K562 (cell line): ENCODE measurements at regions not wholly inside any gene's neighbourhood (a gene's known extent, or its start where the extent isn't known, plus 50 kb on each side); places are given as distances from the start of the nearest gene placed in this dataset.

Experiments used
- ATAC-seq: fragments of 200-7000 bp; cut with Tn5 transposase; 3 replicates; pipeline ENCODE4 v1.9.1; 2020; ENCODE audit warnings: moderate library complexity
- BruUV-seq: library from RNA; stranded (reverse); fragments of 400-500 nt; replicated peaks from 2 replicates; lab custom pipeline; 2021; lab: Mats Ljungman, UMichigan
- CTCF ChIA-PET: fragments of 300-600 bp; formaldehyde crosslinking; extraction: SDS; loops from one replicate; lab custom pipeline; 2021; ENCODE audit warnings: low intra/inter-chr PET ratio; lab: Yijun Ruan, JAX
- POLR2A ChIA-PET: fragments of 300-600, 350-650 bp; sonication (Branson Sonifier 250); formaldehyde crosslinking; extraction: SDS; loops from one replicate; lab custom pipeline; 2021; ENCODE audit warnings: antibody characterized with exemption, inconsistent platforms; lab: Yijun Ruan, JAX
- DNase-seq, 4 experiments: peaks; one replicate each; pipeline versions ENCODE4 v3.0.0 to v3.0.0-alpha.2; 2011 to 2018; ENCODE audit warnings: low spot score in 3 of 4, mixed read lengths in 3 of 4; ENCODE audit errors: extremely low read depth in 1 of 4
- FAIRE-seq: peaks from 2 replicates; lab custom pipeline; 2011; peaks lifted over from hg19 to GRCh38; lab: Jason Lieb, UNC
- H2AFZ ChIP-seq: 2 replicates; pipeline ENCODE4 v1.6.0; 2011; ENCODE audit warnings: low read depth, low read length, control low read depth, inconsistent platforms
- H3K27ac ChIP-seq: fragments of 200-600 bp; 3 replicates; pipeline ENCODE4 v1.8.0; 2011; ENCODE audit warnings: low read depth, mild to moderate bottlenecking, control low read depth, inconsistent platforms, low read length, moderate library complexity, mixed read lengths; ENCODE audit errors: extremely low read depth
- H3K27me3 ChIP-seq, 2 experiments: fragments of 300-600 bp in 1 of 2; 2 replicates in 1 of 2; 3 replicates in 1 of 2; pipeline versions ENCODE4 v1.6.0 to v1.8.0; 2011; ENCODE audit warnings: inconsistent platforms in 2 of 2, low read length in 2 of 2, mild to moderate bottlenecking in 1 of 2, mixed read lengths in 1 of 2, moderate library complexity in 1 of 2; ENCODE audit not compliant: control insufficient read depth in 2 of 2, insufficient read depth in 2 of 2
- H3K36me3 ChIP-seq: fragments of 300-600 bp; 3 replicates; pipeline ENCODE4 v1.8.0; 2011; ENCODE audit warnings: mild to moderate bottlenecking, low read length, inconsistent platforms; ENCODE audit not compliant: control insufficient read depth, insufficient read depth
- H3K4me1 ChIP-seq, 2 experiments: fragments of 200-600 bp in 1 of 2; replicated peaks in 1 of 2; 2 replicates in 1 of 2; 3 replicates in 1 of 2; pipeline versions ENCODE4 v1.5.1 to v1.8.0; 2011; ENCODE audit warnings: inconsistent platforms in 2 of 2, low read length in 2 of 2, mild to moderate bottlenecking in 1 of 2, mixed read lengths in 1 of 2, moderate library complexity in 1 of 2; ENCODE audit not compliant: control insufficient read depth in 2 of 2, insufficient read depth in 2 of 2
- H3K4me2 ChIP-seq: 2 replicates; pipeline ENCODE4 v1.6.1; 2011; ENCODE audit warnings: low read length, control low read depth, inconsistent platforms, mixed read lengths; ENCODE audit not compliant: insufficient read depth
- H3K4me3 ChIP-seq: fragments of 200-600 bp; sonication (generic), shearing (Covaris generic); 2 replicates; pipeline ENCODE4 v1.5.1; 2016; ENCODE audit warnings: control low read depth, inconsistent platforms
- H3K79me2 ChIP-seq: fragments of 200-600 bp; 3 replicates; pipeline ENCODE4 v1.8.0; 2011; ENCODE audit warnings: low read length, inconsistent platforms; ENCODE audit not compliant: control insufficient read depth, insufficient read depth
- H3K9ac ChIP-seq, 2 experiments: 2 replicates each; pipeline versions ENCODE4 v1.6.0 to v1.6.1; 2011; ENCODE audit warnings: low read depth in 2 of 2, low read length in 2 of 2, control low read depth in 1 of 2, inconsistent platforms in 1 of 2, mild to moderate bottlenecking in 1 of 2, mixed read lengths in 1 of 2; ENCODE audit not compliant: insufficient read depth in 1 of 2
- H3K9me1 ChIP-seq: one replicate; pipeline ENCODE4 v1.6.0; 2011; ENCODE audit warnings: inconsistent platforms, mild to moderate bottlenecking, low read length, moderate library complexity; ENCODE audit not compliant: control insufficient read depth, insufficient read depth
- H3K9me3 ChIP-seq: replicated peaks from 2 replicates; pipeline ENCODE4 v1.5.1; 2011; ENCODE audit warnings: low read depth, low read length, inconsistent platforms; ENCODE audit not compliant: control insufficient read depth, insufficient read depth
- H4K20me1 ChIP-seq: replicated peaks from 2 replicates; pipeline ENCODE4 v1.6.1; 2011; ENCODE audit warnings: low read length, inconsistent platforms, mixed read lengths; ENCODE audit not compliant: control insufficient read depth, insufficient read depth
- DLX4 ChIP-seq: fragments of 250-450 bp; sonication (Bioruptor Pico); IDR thresholded peaks from 2 replicates; pipeline ENCODE4 v1.6.1; 2021; ENCODE audit warnings: mild to moderate bottlenecking
- ELK3 ChIP-seq: fragments of 450-650 bp; formaldehyde crosslinking; IDR thresholded peaks from 2 replicates; pipeline ENCODE4 v1.4.0; 2020; ENCODE audit warnings: mild to moderate bottlenecking
- ETV1 ChIP-seq: fragments of 450-650 bp; conservative IDR thresholded peaks from 2 replicates; pipeline ENCODE4 v1.6.1; 2016; ENCODE audit warnings: missing genetic modification characterization, control low read depth, low read depth, missing compliant biosample characterization
- GTF2A2 ChIP-seq: IDR thresholded peaks from 2 replicates; pipeline ENCODE4 v1.6.1; 2016; ENCODE audit warnings: mild to moderate bottlenecking, missing genetic modification characterization, missing compliant biosample characterization
- ILK ChIP-seq: fragments of 450-650 bp; IDR thresholded peaks from 2 replicates; pipeline ENCODE4 v1.6.1; 2016; ENCODE audit warnings: missing genetic modification characterization, low read depth, mild to moderate bottlenecking, missing compliant biosample characterization, moderate library complexity, borderline replicate concordance
- LEF1 ChIP-seq: fragments of 450-650 bp; IDR thresholded peaks from 2 replicates; pipeline ENCODE4 v1.6.1; 2016; ENCODE audit warnings: mild to moderate bottlenecking
- PTTG1 ChIP-seq: fragments of 450-650 bp; IDR thresholded peaks from 2 replicates; pipeline ENCODE4 v1.6.1; 2016; ENCODE audit warnings: low read depth, mild to moderate bottlenecking, missing genetic modification characterization, missing compliant biosample characterization
- SOX6 ChIP-seq: fragments of 450-650 bp; IDR thresholded peaks from 2 replicates; pipeline ENCODE4 v1.6.1; 2014; ENCODE audit warnings: mild to moderate bottlenecking
- XRCC4 ChIP-seq: IDR thresholded peaks from one replicate; pipeline ENCODE4 v1.6.1; 2011; ENCODE audit not compliant: insufficient read depth, insufficient read length; ENCODE audit errors: extremely low read depth
- ZC3H4 ChIP-seq: sonication (generic); formaldehyde crosslinking; IDR thresholded peaks from 2 replicates; pipeline ENCODE4 v1.9.0; 2021; ENCODE audit warnings: missing genetic modification reagents, borderline replicate concordance
- ZNF316 ChIP-seq: fragments of 450-650 bp; IDR thresholded peaks from 2 replicates; pipeline ENCODE4 v1.6.1; 2016
- ZNF431 ChIP-seq: sonication (generic); formaldehyde crosslinking; IDR thresholded peaks from 2 replicates; pipeline ENCODE4 v1.8.0; 2022; ENCODE audit warnings: mild to moderate bottlenecking, missing genetic modification reagents
- ZNF586 ChIP-seq: fragments of 450-650 bp; formaldehyde crosslinking; conservative IDR thresholded peaks from 2 replicates; pipeline ENCODE4 v1.4.0; 2020; ENCODE audit warnings: mild to moderate bottlenecking, moderate library complexity
- WGBS: fragments of 100-300 bp; shearing (Covaris generic); methylation state at CpG from one replicate; pipeline ENCODE4 v1.1.6; 2016; ENCODE audit warnings: low coverage, mixed read lengths; ENCODE audit not compliant: insufficient coverage; ENCODE audit errors: missing lambda C conversion rate; 5-methylcytosine and 5-hydroxymethylcytosine counted together
- in situ Hi-C: fragments of 300-500 bp; cut with MboI; formaldehyde crosslinking; loops from 4 replicates; pipeline ENCODE4 v1.15.0; 2018; ENCODE audit warnings: inconsistent platforms, mixed read lengths
- intact Hi-C: fragments of 100-400 bp; cut with micrococcal nuclease; formaldehyde crosslinking; loops from 2 replicates; pipeline ENCODE4 v1.14.2; 2022
- TF ChIP-seq, protein P1 (sequence below): fragments of 250-450 bp; sonication (Bioruptor Pico); IDR thresholded peaks from 2 replicates; pipeline ENCODE4 v1.5.0; 2021; ENCODE audit warnings: mild to moderate bottlenecking, borderline replicate concordance

- ChIA-PET POLR2A (no interaction called here), CTCF (no interaction called here)
- H3K79me2 ChIP-seq = no peaks in the 10 kb centered on the region
- ATAC-seq (no peak), FAIRE-seq (no peak), DNase-seq (no peak)
- no peaks in the 10 kb centered on the region for H3K9me3 ChIP-seq
- in situ Hi-C loops (loop anchor here (25.0 kb wide), 2 partner anchors 585 to 885 kb away; no protein-coding TSS in a partner anchor), intact Hi-C loops (no loop called here)
- H3K4me1 ChIP-seq = no peaks in the 10 kb centered on the region
- H3K9ac ChIP-seq = no peak overlapping the region
- no peak overlapping the region for H3K4me3 ChIP-seq
- H3K36me3 ChIP-seq = no peaks in the 10 kb centered on the region
- no peak overlapping the region for H3K4me2 ChIP-seq
- BruUV-seq = no TSS peak
- WGBS = 22% methylated on average over 1 of the region's 1 CpG
- H3K27ac ChIP-seq = no peak overlapping the region
- H3K9me1 ChIP-seq = no peaks in the 10 kb centered on the region
- H2AFZ ChIP-seq = no peak overlapping the region
- H3K27me3 ChIP-seq = peaks cover 0 to 5% of the 10 kb centered on the region in 2 experiments; a peak in 1 of 5 replicates
- peaks cover 32% of the 10 kb centered on the region for H4K20me1 ChIP-seq
- no peak for TF ChIP-seq GTF2A2 (tag)
- TF ChIP-seq PTTG1 = no peak
- TF ChIP-seq ZNF316 = no peak
- no peak for TF ChIP-seq ILK (tag)
- TF ChIP-seq, protein P1, sequence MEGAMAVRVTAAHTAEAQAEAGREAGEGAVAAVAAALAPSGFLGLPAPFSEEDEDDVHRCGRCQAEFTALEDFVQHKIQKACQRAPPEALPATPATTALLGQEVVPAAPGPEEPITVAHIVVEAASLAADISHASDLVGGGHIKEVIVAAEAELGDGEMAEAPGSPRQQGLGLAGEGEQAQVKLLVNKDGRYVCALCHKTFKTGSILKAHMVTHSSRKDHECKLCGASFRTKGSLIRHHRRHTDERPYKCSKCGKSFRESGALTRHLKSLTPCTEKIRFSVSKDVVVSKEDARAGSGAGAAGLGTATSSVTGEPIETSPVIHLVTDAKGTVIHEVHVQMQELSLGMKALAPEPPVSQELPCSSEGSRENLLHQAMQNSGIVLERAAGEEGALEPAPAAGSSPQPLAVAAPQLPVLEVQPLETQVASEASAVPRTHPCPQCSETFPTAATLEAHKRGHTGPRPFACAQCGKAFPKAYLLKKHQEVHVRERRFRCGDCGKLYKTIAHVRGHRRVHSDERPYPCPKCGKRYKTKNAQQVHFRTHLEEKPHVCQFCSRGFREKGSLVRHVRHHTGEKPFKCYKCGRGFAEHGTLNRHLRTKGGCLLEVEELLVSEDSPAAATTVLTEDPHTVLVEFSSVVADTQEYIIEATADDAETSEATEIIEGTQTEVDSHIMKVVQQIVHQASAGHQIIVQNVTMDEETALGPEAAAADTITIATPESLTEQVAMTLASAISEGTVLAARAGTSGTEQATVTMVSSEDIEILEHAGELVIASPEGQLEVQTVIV (CRISPR knock-in tag) = no peak
- no peak for TF ChIP-seq ZNF586 (CRISPR knock-in tag)
- TF ChIP-seq DLX4 (CRISPR knock-in tag) = no peak
- no peak for TF ChIP-seq XRCC4
- TF ChIP-seq ZC3H4 (CRISPR knock-in tag) = no peak
- TF ChIP-seq ELK3 (CRISPR knock-in tag) = no peak
- no peak for TF ChIP-seq LEF1
- TF ChIP-seq SOX6 = no peak
- no peak for TF ChIP-seq ETV1 (tag)
- TF ChIP-seq ZNF431 (CRISPR knock-in tag) = no peak
These were observed 150.9 kb downstream of the TM9SF2 start for GRCh38 chr13:99652141-99652540.
